LNCAP (cell line): ENCODE measurements at regions not wholly inside any gene's neighbourhood (a gene's known extent, or its start where the extent isn't known, plus 50 kb on each side); places are given as distances from the start of the nearest gene placed in this dataset.

Source experiments
- CTCF ChIP-seq: fragments of 450-650 bp; IDR thresholded peaks from 2 replicates; pipeline ENCODE4 v1.5.1; 2017; ENCODE audit warnings: mild to moderate bottlenecking

DNA sequence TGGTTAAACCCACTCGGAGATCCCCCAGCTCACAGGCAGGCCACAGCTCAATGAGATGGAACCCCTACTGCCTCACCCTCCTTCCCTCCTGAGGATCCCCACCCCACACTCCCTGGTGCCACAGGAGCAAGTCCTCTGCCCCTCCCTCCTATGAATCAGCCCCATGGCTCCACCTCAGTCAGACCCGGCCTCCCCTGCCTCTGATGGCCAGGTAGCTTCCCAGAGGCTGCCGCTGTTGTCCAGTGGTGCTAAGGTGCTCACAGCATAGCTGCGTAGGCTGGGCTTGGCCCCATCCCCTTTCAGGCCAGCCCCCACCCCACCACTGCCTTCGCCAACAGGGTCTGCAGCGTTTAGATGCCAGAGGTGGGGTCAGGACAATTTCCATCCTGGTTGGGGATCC lies 98.5 kb upstream of the IGSF21 start:
- no peak for TF ChIP-seq CTCF

DNA sequence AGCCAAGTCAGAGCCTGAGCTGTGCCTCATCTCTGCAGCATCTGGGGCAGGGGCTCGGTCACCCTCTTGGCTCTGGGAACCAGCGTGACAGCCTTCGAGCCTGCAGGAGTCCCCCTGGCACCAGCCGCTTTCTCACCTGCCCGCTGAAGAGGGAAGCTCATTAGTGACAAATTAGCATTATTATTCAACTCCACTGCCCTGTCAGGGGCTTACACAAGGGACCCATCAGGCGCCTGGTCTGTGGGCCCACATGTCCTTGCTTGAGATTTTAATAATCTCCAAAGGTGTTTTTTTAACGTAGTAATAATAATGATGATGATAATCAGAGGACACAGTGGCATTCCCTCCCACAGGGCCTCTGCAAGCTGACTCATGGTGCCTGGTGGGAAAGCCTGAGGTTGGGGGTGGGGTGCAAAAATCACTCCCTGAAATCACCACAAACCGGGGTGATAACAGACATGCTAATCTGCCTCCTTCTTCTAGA lies 98.1 kb upstream of the IGSF21 start:
- TF ChIP-seq CTCF: no peak

GRCh38 chr1:18010408-18010807 lies 97.2 kb upstream of the IGSF21 start:
- no peak for TF ChIP-seq CTCF

- no peak for TF ChIP-seq CTCF
Measured at GRCh38 chr1:18010945-18011344, 96.7 kb upstream of the IGSF21 start.

DNA sequence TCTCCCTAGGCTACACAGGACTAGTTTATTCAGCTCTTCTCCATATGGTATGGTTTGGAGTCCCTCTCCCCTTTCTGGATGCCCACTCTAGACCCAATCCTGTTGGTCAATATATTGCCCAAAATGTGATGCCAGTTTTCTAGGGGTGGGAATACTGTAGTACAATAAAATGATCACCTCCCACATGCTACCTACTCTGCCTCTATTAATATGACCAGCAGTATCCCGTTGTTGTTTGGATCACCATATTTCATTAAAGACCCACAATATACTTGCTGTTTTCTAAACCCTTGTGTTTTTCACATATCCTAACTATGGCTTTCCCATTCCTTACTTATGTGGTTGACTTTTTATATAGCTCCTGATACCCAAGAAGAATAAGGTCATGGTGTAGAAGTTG lies 95.9 kb upstream of the IGSF21 start:
- no peak for TF ChIP-seq CTCF

DNA sequence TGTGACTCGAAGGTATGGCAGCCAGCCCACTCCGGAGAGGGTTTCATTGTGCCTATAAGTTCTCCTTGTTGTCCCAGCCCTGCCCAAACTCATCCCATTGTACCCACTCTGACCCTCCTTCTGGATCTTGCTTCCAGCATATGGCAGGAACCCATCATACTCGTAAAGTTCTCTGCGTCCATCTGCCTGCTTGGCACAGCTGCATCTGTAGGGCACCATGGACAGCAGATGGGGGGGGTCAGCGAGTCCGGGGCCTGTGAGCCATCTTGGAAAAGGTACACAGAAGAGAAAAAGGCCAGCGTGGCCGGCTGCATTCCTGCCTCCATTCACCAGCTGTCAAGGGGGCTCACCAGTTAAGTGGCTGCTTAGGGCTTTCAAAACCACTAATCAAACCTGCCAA lies 94.9 kb upstream of the IGSF21 start:
- no peak for TF ChIP-seq CTCF

GRCh38 chr1:18013216-18013615 lies 94.4 kb upstream of the IGSF21 start:
- no peak for TF ChIP-seq CTCF

GRCh38 chr1:18015719-18016118 lies 91.9 kb upstream of the IGSF21 start:
- no peak for TF ChIP-seq CTCF
